ENCODE measurements at regions not wholly inside any gene's neighbourhood (a gene's known extent, or its start where the extent isn't known, plus 50 kb on each side); places are given as distances from the start of the nearest gene placed in this dataset.

- H3K4me3 ChIP-seq (ENCODE audit: low read depth, low read length), result no peak overlapping the region
- no peak for DNase-seq (ENCODE audit: low read depth)
- TF ChIP-seq CTCF (conservative IDR thresholded peaks at IDR 0.05; ENCODE audit: low read depth, low read length), result no peak
Measured at GRCh38 chr11:41950470-41951143, 491.2 kb upstream of the LRRC4C start.

DNA sequence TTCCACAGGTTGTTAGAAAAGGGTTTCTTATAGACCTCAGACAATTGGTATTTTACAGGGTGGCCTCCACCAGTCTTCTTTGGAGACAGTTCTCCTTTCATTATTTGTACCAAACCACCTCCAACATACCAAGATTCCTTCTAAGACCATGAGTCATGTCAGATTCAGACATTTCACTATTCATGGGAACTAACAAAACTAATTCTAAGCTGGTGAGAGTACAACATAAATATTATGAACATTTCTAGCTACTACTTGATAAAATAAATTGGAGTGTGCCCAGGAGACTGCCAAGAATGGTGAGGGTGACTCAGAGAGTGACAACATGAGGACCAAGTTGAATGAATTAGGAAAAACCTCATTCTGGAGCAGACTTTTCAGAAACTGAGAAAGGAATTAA lies 494.6 kb upstream of the LRRC4C start:
- H3K4me3 ChIP-seq (ENCODE audit: low read depth, low read length), result no peak overlapping the region
- TF ChIP-seq CTCF (conservative IDR thresholded peaks at IDR 0.05; ENCODE audit: low read depth, low read length), result no peak
- DNase-seq (ENCODE audit: low read depth), result peak; percentile 2

DNA sequence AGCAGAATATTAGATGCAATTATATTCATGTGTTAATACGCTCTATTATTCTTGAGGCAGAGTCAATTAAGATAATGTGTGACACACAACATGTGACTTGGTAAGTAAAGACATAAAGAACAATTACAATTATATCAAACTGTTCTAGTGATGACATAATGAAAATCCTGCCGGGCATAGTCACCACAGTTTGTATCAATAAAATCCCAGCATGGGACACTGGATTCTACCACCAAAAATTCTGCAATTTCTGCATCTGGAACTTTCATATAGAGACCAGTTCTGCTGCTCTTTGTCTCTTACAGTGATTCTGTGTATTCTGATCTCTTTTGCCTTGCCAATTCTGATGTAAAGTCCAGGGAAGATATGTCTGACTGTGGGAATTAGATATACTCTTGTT lies 495.6 kb upstream of the LRRC4C start:
- no peak for DNase-seq (ENCODE audit: low read depth)
- no peak overlapping the region for H3K4me3 ChIP-seq (ENCODE audit: low read depth, low read length)
- TF ChIP-seq CTCF (conservative IDR thresholded peaks at IDR 0.05; ENCODE audit: low read depth, low read length), result no peak

DNA sequence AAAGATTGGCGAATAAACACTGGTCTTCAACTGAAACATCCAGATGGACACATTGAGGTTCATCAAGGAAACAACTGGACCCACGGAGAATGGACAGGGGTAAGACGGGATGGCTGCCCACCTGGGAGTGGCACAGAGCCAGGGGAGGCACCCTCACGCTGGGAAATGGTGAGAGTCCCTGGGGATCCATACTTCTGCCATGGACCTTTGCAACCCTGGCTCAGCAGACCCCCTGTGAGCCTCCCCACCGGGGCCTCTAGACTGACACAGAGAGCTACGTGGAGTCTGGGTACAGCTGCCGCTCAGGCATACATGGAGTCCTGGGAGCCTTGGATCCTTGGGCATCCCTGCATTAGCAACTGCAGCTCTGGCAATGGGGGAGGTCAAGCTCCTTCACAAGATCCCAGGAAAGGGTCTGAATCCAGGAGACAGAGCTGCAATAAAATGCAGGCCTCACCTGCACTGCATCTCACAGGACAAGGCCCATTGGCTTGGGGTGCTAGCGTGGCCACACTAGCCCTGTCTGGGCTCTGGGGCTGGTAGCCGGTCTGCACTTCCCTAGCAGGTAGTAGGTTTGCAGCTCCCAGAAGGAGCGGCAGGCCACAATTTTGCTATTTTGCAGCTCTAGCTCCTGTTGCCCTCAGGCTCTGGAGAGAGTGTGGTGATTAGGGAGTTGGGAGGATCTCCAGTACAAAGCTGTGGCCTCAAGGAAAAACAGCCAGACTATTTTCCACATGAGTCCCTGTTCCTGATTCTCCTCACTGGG lies 496.4 kb upstream of the LRRC4C start:
- TF ChIP-seq CTCF (conservative IDR thresholded peaks at IDR 0.05; ENCODE audit: low read depth, low read length), result no peak
- H3K4me3 ChIP-seq (ENCODE audit: low read depth, low read length), result no peak overlapping the region
- no peak for DNase-seq (ENCODE audit: low read depth)

DNA sequence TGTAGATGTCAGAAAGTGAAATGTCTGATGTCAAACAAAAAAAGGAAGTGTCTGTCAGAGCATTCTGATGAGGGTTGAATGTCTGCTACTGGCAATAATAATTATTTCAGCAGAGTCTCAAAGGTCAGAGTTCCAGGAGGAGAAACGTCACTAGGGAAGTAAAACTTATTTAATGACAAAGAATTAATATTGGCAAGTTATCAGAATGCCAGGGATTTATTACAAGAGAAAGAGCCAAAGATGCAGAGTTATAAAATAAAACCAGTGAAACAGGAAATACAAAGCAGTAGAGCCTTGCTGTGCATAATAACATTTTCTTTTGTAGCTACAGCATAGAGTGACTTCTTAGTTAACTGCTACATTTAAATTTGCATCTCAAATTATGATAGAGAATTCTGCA lies 504.0 kb upstream of the LRRC4C start:
- DNase-seq (ENCODE audit: low read depth), result no peak
- H3K4me3 ChIP-seq (ENCODE audit: low read depth, low read length), result no peak overlapping the region
- TF ChIP-seq CTCF (conservative IDR thresholded peaks at IDR 0.05; ENCODE audit: low read depth, low read length), result no peak

DNA sequence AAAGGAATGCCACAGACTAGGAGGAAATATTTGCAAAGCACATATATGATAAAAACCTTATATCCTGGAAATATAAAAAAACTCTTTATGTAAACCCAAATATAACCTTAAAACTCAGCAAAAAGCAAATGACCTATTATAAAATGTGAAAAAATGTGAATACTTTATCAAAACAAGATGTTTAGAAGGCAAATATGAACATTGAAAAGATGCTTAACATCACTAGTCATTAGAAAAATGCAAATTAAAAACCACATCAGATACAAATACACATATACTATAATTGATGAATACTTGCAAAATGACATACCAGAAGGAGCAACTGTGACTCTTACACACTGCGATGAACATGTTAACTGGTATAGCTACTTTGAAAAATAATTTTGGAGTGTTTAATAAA lies 511.2 kb upstream of the LRRC4C start:
- no peak overlapping the region for H3K4me3 ChIP-seq (ENCODE audit: low read depth, low read length)
- TF ChIP-seq CTCF (conservative IDR thresholded peaks at IDR 0.05; ENCODE audit: low read depth, low read length), result no peak
- no peak for DNase-seq (ENCODE audit: low read depth)

DNA sequence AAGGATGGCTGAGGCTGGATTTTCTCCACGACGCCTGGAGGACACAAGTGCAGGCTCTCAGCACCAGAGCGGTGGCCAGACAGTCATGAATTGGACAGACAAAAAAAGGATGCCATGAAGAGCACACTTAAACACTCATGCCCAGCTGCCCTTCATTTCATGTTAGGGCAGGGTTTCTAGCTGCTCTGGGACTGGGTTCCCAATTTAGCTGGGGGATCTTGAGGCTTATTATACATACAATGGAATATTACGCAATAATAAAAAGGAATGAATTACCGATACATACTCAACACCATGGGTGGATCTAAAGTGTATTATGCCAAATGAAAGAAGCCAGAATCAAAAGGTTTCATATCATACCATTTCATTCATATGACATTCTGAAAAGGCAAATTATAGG lies 512.1 kb upstream of the LRRC4C start:
- DNase-seq (ENCODE audit: low read depth), result no peak
- H3K4me3 ChIP-seq (ENCODE audit: low read depth, low read length), result no peak overlapping the region
- TF ChIP-seq CTCF (conservative IDR thresholded peaks at IDR 0.05; ENCODE audit: low read depth, low read length), result no peak
